Suprapubic skin (tissue), 4 donors: ENCODE measurements at regions not wholly inside any gene's neighbourhood (a gene's known extent, or its start where the extent isn't known, plus 50 kb on each side); places are given as distances from the start of the nearest gene placed in this dataset.

Source experiments
- EP300 ChIP-seq: sonication (generic); formaldehyde crosslinking; IDR thresholded peaks from one replicate; pipeline ENCODE4 v1.6.1; 2017; ENCODE audit warnings: antibody characterized with exemption
- POLR2AphosphoS5 ChIP-seq, 3 donors: sonication (generic); formaldehyde crosslinking; IDR thresholded peaks; one replicate each; pipeline ENCODE4 v1.6.1; 2017; ENCODE audit warnings: antibody characterized with exemption in 3 of 3
- TF ChIP-seq, protein P1 (sequence below), 2 donors: fragments of 200-600 bp in 1 of 2; fragments of 450-650 bp in 1 of 2; sonication (generic) in 1 of 2; IDR thresholded peaks; one replicate each; pipeline ENCODE4 v1.5.1; 2016 to 2019; ENCODE audit warnings: antibody characterized with exemption in 2 of 2, mild to moderate bottlenecking in 1 of 2, moderate library complexity in 1 of 2

DNA sequence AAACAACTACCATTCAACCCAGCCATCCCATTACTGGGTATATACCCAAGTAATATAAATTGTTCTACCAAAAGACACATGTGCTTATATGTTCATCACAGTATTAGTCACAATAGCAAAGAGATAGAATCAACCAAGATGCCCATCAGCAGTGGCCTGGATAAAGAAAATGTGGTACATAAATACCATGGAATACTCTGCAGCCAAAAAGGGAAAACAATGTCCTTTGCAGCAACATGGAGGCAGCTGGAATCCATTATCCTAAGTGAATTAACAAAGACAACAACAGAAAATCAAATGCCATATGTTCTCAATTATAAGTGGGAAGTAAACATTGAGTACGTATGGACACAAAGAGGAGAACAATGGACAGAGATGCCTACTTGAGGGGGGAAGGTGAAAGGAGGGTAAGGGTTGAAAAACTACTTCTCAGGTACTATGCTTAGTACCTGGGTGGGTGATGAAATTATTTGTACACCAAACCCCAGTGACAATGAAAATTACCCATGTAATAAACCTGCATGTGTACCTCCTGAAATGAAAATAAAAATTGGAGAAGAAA, 632.1 kb upstream of the AADAT start:
- TF ChIP-seq, protein P1, sequence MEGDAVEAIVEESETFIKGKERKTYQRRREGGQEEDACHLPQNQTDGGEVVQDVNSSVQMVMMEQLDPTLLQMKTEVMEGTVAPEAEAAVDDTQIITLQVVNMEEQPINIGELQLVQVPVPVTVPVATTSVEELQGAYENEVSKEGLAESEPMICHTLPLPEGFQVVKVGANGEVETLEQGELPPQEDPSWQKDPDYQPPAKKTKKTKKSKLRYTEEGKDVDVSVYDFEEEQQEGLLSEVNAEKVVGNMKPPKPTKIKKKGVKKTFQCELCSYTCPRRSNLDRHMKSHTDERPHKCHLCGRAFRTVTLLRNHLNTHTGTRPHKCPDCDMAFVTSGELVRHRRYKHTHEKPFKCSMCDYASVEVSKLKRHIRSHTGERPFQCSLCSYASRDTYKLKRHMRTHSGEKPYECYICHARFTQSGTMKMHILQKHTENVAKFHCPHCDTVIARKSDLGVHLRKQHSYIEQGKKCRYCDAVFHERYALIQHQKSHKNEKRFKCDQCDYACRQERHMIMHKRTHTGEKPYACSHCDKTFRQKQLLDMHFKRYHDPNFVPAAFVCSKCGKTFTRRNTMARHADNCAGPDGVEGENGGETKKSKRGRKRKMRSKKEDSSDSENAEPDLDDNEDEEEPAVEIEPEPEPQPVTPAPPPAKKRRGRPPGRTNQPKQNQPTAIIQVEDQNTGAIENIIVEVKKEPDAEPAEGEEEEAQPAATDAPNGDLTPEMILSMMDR (IDR thresholded peaks at IDR 0.05): no peak
- TF ChIP-seq EP300 (no peak), POLR2AphosphoS5 (IDR thresholded peaks at IDR 0.05) (no peak)
